ENCODE measurements at regions not wholly inside any gene's neighbourhood (a gene's known extent, or its start where the extent isn't known, plus 50 kb on each side); places are given as distances from the start of the nearest gene placed in this dataset.

GRCh38 chr14:21990116-21990515, 316.5 kb upstream of the OR4E1 start:
- TF ChIP-seq GATA2 (IDR thresholded peaks at IDR 0.05; ENCODE audit: low read depth, low read length) (no peak), GATA3 (IDR thresholded peaks at IDR 0.05; ENCODE audit: low read depth, low read length) (no peak)
